Gastroesophageal sphincter (tissue), 4 donors: ENCODE measurements at regions not wholly inside any gene's neighbourhood (a gene's known extent, or its start where the extent isn't known, plus 50 kb on each side); places are given as distances from the start of the nearest gene placed in this dataset.

Experiments used
- ATAC-seq: fragments of 150-250 bp; one replicate; pipeline ENCODE4 v1.9.1; 2016; ENCODE audit warnings: mild to moderate bottlenecking, moderate library complexity
- H3K27ac ChIP-seq, 4 donors: fragments of 200-600 bp; sonication (generic) in 3 of 4; 1 replicate in 3 of 4; 2 replicates in 1 of 4; pipeline ENCODE4 v1.5.1; 2016 to 2019
- H3K27me3 ChIP-seq: fragments of 200-600 bp; sonication (generic); one replicate; pipeline ENCODE4 v1.5.1; 2019
- H3K36me3 ChIP-seq, 2 donors: fragments of 200-600 bp; sonication (generic); one replicate each; pipeline ENCODE4 v1.5.1; 2019; ENCODE audit warnings: control low read depth in 1 of 2
- H3K4me1 ChIP-seq, 3 donors: fragments of 200-600 bp; sonication (generic); 1 replicate in 2 of 3; 2 replicates in 1 of 3; pipeline ENCODE4 v1.5.1; 2016 to 2019; ENCODE audit warnings: control low read depth in 2 of 3
- H3K4me3 ChIP-seq, 2 donors: fragments of 200-600 bp; sonication (generic); one replicate each; pipeline ENCODE4 v1.5.1; 2019; ENCODE audit warnings: mild to moderate bottlenecking in 1 of 2, moderate library complexity in 1 of 2
- H3K9me3 ChIP-seq, 3 donors: fragments of 200-600 bp; sonication (generic); one replicate each; pipeline ENCODE4 v1.5.1; 2017 to 2019; ENCODE audit warnings: control low read depth in 2 of 3
- CTCF ChIP-seq, 4 experiments: fragments of 200-600 bp in 2 of 4; fragments of 450-650 bp in 2 of 4; sonication (generic) in 1 of 4; IDR thresholded peaks; one replicate each; pipeline ENCODE4 v1.5.1; 2017 to 2019; ENCODE audit warnings: antibody characterized with exemption in 4 of 4, mild to moderate bottlenecking in 2 of 4, moderate library complexity in 2 of 4
- EP300 ChIP-seq: sonication (generic); formaldehyde crosslinking; IDR thresholded peaks from one replicate; pipeline ENCODE4 v1.6.1; 2017; ENCODE audit warnings: antibody characterized with exemption, mild to moderate bottlenecking
- POLR2A ChIP-seq, 2 donors: fragments of 450-650 bp; IDR thresholded peaks; one replicate each; pipeline ENCODE4 v1.6.1; 2017; ENCODE audit warnings: antibody characterized with exemption in 2 of 2, mild to moderate bottlenecking in 2 of 2, moderate library complexity in 1 of 2
- POLR2AphosphoS5 ChIP-seq: sonication (generic); formaldehyde crosslinking; IDR thresholded peaks from one replicate; pipeline ENCODE4 v1.6.1; 2017; ENCODE audit warnings: antibody characterized with exemption
- whole genome bisulfite sequencing, 2 donors: methylation state at CpG; one replicate each; pipeline ENCODE4 v1.1.5; 2018; ENCODE audit warnings: low coverage in 1 of 2; 5-methylcytosine and 5-hydroxymethylcytosine counted together

GRCh38 chr11:119843877-119844276 is 114.9 kb upstream of the NECTIN1 start:
- H3K27me3 ChIP-seq = peaks cover 46% of the 10 kb centered on the region
- ATAC-seq = no peak
- WGBS, 2 donors = 59% methylated on average over 6 of the region's 6 CpGs; no CpG with 5 or more reads in 1 of the 2 donors

GRCh38 chr11:119842731-119843130 is 113.7 kb upstream of the NECTIN1 start:
- Histone ChIP-seq H3K36me3 (no peaks in the 10 kb centered on the region), H3K9me3 (peaks cover 0 to 17% (median 0%) of the 10 kb centered on the region in 3 donors), H3K4me1 (no peaks in the 10 kb centered on the region), H3K27ac (no peak overlapping the region), H3K27me3 (peaks cover 52% of the 10 kb centered on the region), H3K4me3 (no peak overlapping the region)
- no peak for ATAC-seq
- TF ChIP-seq CTCF (IDR thresholded peaks at IDR 0.05) = no peak
- TF ChIP-seq POLR2AphosphoS5 = no peak
- no peak for TF ChIP-seq POLR2A (IDR thresholded peaks at IDR 0.05)
- TF ChIP-seq EP300 = no peak
- 100% methylated on average over 1 of the region's 4 CpGs; no CpG with 5 or more reads in 1 of the 2 donors for WGBS, 2 donors

More at GRCh38 chr11:119843877-119844276, 114.9 kb upstream of the NECTIN1 start:
- no peak overlapping the region for H3K4me3 ChIP-seq
- no peaks in the 10 kb centered on the region for H3K4me1 ChIP-seq
- TF ChIP-seq POLR2AphosphoS5 (no peak), CTCF (IDR thresholded peaks at IDR 0.05) (no peak), EP300 (no peak), POLR2A (IDR thresholded peaks at IDR 0.05) (no peak)
- H3K9me3 ChIP-seq = peaks cover 0 to 17% (median 0%) of the 10 kb centered on the region in 3 donors
- no peak overlapping the region for H3K27ac ChIP-seq
- no peaks in the 10 kb centered on the region for H3K36me3 ChIP-seq

GRCh38 chr11:119839476-119840133 is 110.6 kb upstream of the NECTIN1 start:
- no peak for ATAC-seq
- TF ChIP-seq CTCF (IDR thresholded peaks at IDR 0.05) (no peak), POLR2A (IDR thresholded peaks at IDR 0.05) (no peak), POLR2AphosphoS5 (no peak)
- H3K27me3 ChIP-seq = peaks cover 50% of the 10 kb centered on the region
- 22 to 38% methylated on average over 5 to 10 of the region's 13 CpGs for WGBS, 2 donors
- H3K4me3 ChIP-seq = no peak overlapping the region
- no peaks in the 10 kb centered on the region for H3K36me3 ChIP-seq
- H3K4me1 ChIP-seq = no peaks in the 10 kb centered on the region
- H3K9me3 ChIP-seq = peaks cover 0 to 5% (median 0%) of the 10 kb centered on the region in 3 donors
- no peak overlapping the region for H3K27ac ChIP-seq

- WGBS, 2 donors = 51 to 59% methylated on average over 2 to 4 of the region's 8 CpGs
- Histone ChIP-seq H3K36me3 (no peaks in the 10 kb centered on the region), H3K27ac (no peak overlapping the region), H3K4me3 (no peak overlapping the region), H3K4me1 (peaks cover 0 to 3% (median 0%) of the 10 kb centered on the region in 3 donors), H3K27me3 (peaks cover 73% of the 10 kb centered on the region), H3K9me3 (peaks cover 0 to 5% (median 0%) of the 10 kb centered on the region in 3 donors)
- ATAC-seq = no peak
- no peak for TF ChIP-seq CTCF (IDR thresholded peaks at IDR 0.05)
- TF ChIP-seq POLR2AphosphoS5 = no peak
- TF ChIP-seq POLR2A (IDR thresholded peaks at IDR 0.05) = no peak
- TF ChIP-seq EP300 = no peak
These were observed 106.8 kb upstream of the NECTIN1 start for GRCh38 chr11:119835753-119836152.
